GM12878 (cell line): ENCODE measurements at regions not wholly inside any gene's neighbourhood (a gene's known extent, or its start where the extent isn't known, plus 50 kb on each side); places are given as distances from the start of the nearest gene placed in this dataset.

Source experiments
- ATAC-seq: fragments of 200-7000 bp; cut with Tn5 transposase; 3 replicates; pipeline ENCODE4 v1.9.1; 2020; ENCODE audit warnings: mild to moderate bottlenecking, moderate library complexity
- BruUV-seq: library from RNA; stranded (reverse); fragments of 400-500 nt; replicated peaks from 2 replicates; lab custom pipeline; 2021; lab: Mats Ljungman, UMichigan
- CTCF ChIA-PET: fragments of 300-600 bp; sonication (Branson Sonifier 250); formaldehyde crosslinking; extraction: SDS; loops from one replicate; lab custom pipeline; 2021; ENCODE audit warnings: inconsistent platforms; lab: Yijun Ruan, JAX
- POLR2A ChIA-PET: fragments of 350-600 bp; formaldehyde crosslinking; extraction: SDS; loops from one replicate; lab custom pipeline; 2021; ENCODE audit warnings: inconsistent platforms; lab: Charles Lee
- RAD21 ChIA-PET: fragments of 300-600 bp; sonication (Branson Sonifier 250); formaldehyde crosslinking; loops from one replicate; lab custom pipeline; 2023; ENCODE audit warnings: antibody characterized with exemption; ENCODE audit not compliant: unreplicated experiment; lab: Charles Lee
- SMC1A ChIA-PET: fragments of 300-600 bp; sonication (Branson Sonifier 250); formaldehyde crosslinking; loops from one replicate; lab custom pipeline; 2023; ENCODE audit not compliant: unreplicated experiment, uncharacterized antibody; lab: Charles Lee
- DNase-seq: peaks from one replicate; pipeline ENCODE4 v3.0.0-alpha.2; 2011; ENCODE audit warnings: low read depth, low spot score
- FAIRE-seq: peaks from 3 replicates; lab custom pipeline; 2011; peaks lifted over from hg19 to GRCh38; lab: Jason Lieb, UNC
- H2AFZ ChIP-seq: 2 replicates; pipeline ENCODE4 v1.6.0; 2011; ENCODE audit warnings: low read depth, low read length, control low read depth; ENCODE audit not compliant: control insufficient read depth
- H3K27ac ChIP-seq: 2 replicates; pipeline ENCODE4 v1.5.1; 2011; ENCODE audit warnings: control low read depth; ENCODE audit not compliant: control insufficient read depth, insufficient read depth
- H3K27me3 ChIP-seq, 2 experiments: replicated peaks in 1 of 2; 2 replicates each; pipeline versions ENCODE4 v1.6.0 to v1.6.1; 2011; ENCODE audit warnings: low read length in 1 of 2; ENCODE audit not compliant: control insufficient read depth in 2 of 2, insufficient read depth in 2 of 2
- H3K36me3 ChIP-seq, 2 experiments: 2 replicates each; pipeline ENCODE4 v1.5.1; 2011; ENCODE audit warnings: low read length in 1 of 2; ENCODE audit not compliant: control insufficient read depth in 2 of 2, insufficient read depth in 2 of 2
- H3K4me1 ChIP-seq: 2 replicates; pipeline ENCODE4 v1.6.1; 2011; ENCODE audit warnings: mild to moderate bottlenecking, low read length, moderate library complexity, mixed read lengths; ENCODE audit not compliant: control insufficient read depth, insufficient read depth
- H3K4me2 ChIP-seq: 2 replicates; pipeline ENCODE4 v1.6.0; 2011; ENCODE audit warnings: control low read depth; ENCODE audit not compliant: control insufficient read depth, insufficient read depth
- H3K4me3 ChIP-seq: fragments of 200-600 bp; sonication (generic); 2 replicates; pipeline ENCODE4 v1.5.1; 2016
- H3K79me2 ChIP-seq: 2 replicates; pipeline ENCODE4 v1.6.0; 2011; ENCODE audit warnings: low read length; ENCODE audit not compliant: control insufficient read depth, insufficient read depth
- H3K9ac ChIP-seq: 2 replicates; pipeline ENCODE4 v1.8.0; 2011; ENCODE audit warnings: low read length, control low read depth, mixed read lengths; ENCODE audit not compliant: control insufficient read depth, insufficient read depth
- H3K9me3 ChIP-seq: replicated peaks from 3 replicates; pipeline ENCODE4 v1.5.1; 2011; ENCODE audit warnings: mild to moderate bottlenecking, low read length; ENCODE audit not compliant: control insufficient read depth, insufficient read depth
- H4K20me1 ChIP-seq: 2 replicates; pipeline ENCODE4 v1.6.0; 2011; ENCODE audit not compliant: control insufficient read depth, insufficient read depth
- ATF7 ChIP-seq: fragments of 450-650 bp; IDR thresholded peaks from 2 replicates; pipeline ENCODE4 v1.6.1; 2016; ENCODE audit warnings: low read depth, mild to moderate bottlenecking
- HDGF ChIP-seq: fragments of 450-650 bp; IDR thresholded peaks from 2 replicates; pipeline ENCODE4 v1.6.1; 2016; ENCODE audit warnings: antibody characterized with exemption
- NFYB ChIP-seq: IDR thresholded peaks from 2 replicates; pipeline ENCODE4 v1.6.1; 2011; ENCODE audit warnings: low read depth, mild to moderate bottlenecking, low read length, improper control_type of control experiment, moderate library complexity; ENCODE audit not compliant: insufficient read depth
- PAX5 ChIP-seq: IDR thresholded peaks from 2 replicates; pipeline ENCODE4 v1.6.1; 2011; ENCODE audit warnings: low read depth, low read length, borderline replicate concordance
- RCOR1 ChIP-seq: conservative IDR thresholded peaks from 2 replicates; pipeline ENCODE4 v1.6.1; 2012; ENCODE audit warnings: low read depth, low read length, improper control_type of control experiment
- RUNX3 ChIP-seq: IDR thresholded peaks from 2 replicates; pipeline ENCODE4 v1.6.1; 2012; ENCODE audit warnings: low read length, inconsistent platforms
- ZNF217 ChIP-seq: fragments of 450-650 bp; IDR thresholded peaks from 2 replicates; pipeline ENCODE4 v1.6.1; 2017; ENCODE audit warnings: antibody characterized with exemption, mild to moderate bottlenecking
- WGBS: methylation state at CpG from one replicate; pipeline ENCODE4 v1.1.6; 2016; ENCODE audit warnings: low lambda C conversion rate; ENCODE audit not compliant: insufficient replicate concordance, insufficient coverage; ENCODE audit errors: missing lambda C conversion rate; 5-methylcytosine and 5-hydroxymethylcytosine counted together
- in situ Hi-C: fragments of 300-500 bp; cut with MboI; formaldehyde crosslinking; loops from 9 replicates; pipeline ENCODE4 v1.14.3; 2018; ENCODE audit warnings: mixed read lengths
- intact Hi-C: fragments of 100-400 bp; cut with micrococcal nuclease; formaldehyde crosslinking; loops from one replicate; pipeline ENCODE4 v1.14.2; 2022; ENCODE audit not compliant: unreplicated experiment
- TF ChIP-seq, protein P1 (sequence below): fragments of 450-650 bp; formaldehyde crosslinking; IDR thresholded peaks from 2 replicates; pipeline ENCODE4 v1.4.0; 2022; ENCODE audit warnings: mild to moderate bottlenecking, moderate library complexity
- TF ChIP-seq, protein P2 (sequence below): IDR thresholded peaks from 2 replicates; pipeline ENCODE4 v1.6.1; 2012; ENCODE audit warnings: low read depth, low read length, improper control_type of control experiment
- TF ChIP-seq, protein P3 (sequence below): fragments of 450-650 bp; IDR thresholded peaks from 2 replicates; pipeline ENCODE4 v1.6.1; 2017; ENCODE audit warnings: antibody characterized with exemption, mild to moderate bottlenecking, moderate library complexity

DNA sequence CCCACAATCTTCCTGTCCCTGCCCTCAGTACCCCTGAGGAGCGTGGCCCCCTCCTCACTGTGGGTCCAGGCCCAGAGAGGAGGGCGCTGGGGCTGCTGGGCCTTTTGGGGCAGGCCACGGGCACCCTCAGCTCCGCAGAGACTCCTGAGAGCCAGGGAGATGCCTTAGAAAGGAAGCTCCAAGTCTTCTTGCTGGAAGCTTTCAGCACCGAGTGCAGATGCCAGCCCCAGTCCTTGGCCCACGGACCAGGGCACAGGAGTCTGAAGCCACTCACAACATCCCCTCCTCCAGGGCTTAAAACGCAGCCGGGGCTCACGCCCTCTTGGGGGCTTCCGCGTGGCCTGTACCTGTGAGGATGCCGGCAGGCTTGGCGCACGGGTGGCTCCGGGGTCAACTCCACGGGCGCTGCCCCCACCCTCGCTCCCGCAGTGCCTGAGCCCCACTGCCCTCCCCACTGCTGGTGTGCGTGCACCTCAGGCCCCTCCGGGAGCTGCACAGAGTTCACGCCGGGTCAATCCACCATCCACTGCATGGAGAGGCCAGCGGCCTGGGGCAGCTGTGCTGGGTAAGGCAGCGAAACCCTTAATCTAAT, 72.1 kb upstream of the CTDP1 start:
- ChIA-PET RAD21 (no interaction called here), POLR2A (interaction anchor here (2.0 kb wide), 1 partner anchor 18 kb away, joined by 5 read pairs; no protein-coding TSS in a partner anchor), SMC1A (no interaction called here), CTCF (no interaction called here)
- no peak overlapping the region for H3K27ac ChIP-seq
- H3K9me3 ChIP-seq: no peaks in the 10 kb centered on the region
- no peak overlapping the region for H3K4me2 ChIP-seq
- no peaks in the 10 kb centered on the region for H4K20me1 ChIP-seq
- H3K36me3 ChIP-seq: no peaks in the 10 kb centered on the region
- H3K4me1 ChIP-seq: no peaks in the 10 kb centered on the region
- no peaks in the 10 kb centered on the region; a peak in 1 of 4 replicates for H3K27me3 ChIP-seq
- BruUV-seq: no TSS peak
- DNase-seq (no peak), FAIRE-seq (no peak), ATAC-seq (no peak)
- no peaks in the 10 kb centered on the region for H3K79me2 ChIP-seq
- H3K4me3 ChIP-seq: no peak overlapping the region
- intact Hi-C loops (no loop called here), in situ Hi-C loops (no loop called here)
- no peak overlapping the region for H3K9ac ChIP-seq
- H2AFZ ChIP-seq: no peak overlapping the region
- 54% methylated on average over 20 of the region's 25 CpGs for whole genome bisulfite sequencing
- no peak for TF ChIP-seq ATF7

- in situ Hi-C loops: no loop called here
- TF ChIP-seq, protein P1, sequence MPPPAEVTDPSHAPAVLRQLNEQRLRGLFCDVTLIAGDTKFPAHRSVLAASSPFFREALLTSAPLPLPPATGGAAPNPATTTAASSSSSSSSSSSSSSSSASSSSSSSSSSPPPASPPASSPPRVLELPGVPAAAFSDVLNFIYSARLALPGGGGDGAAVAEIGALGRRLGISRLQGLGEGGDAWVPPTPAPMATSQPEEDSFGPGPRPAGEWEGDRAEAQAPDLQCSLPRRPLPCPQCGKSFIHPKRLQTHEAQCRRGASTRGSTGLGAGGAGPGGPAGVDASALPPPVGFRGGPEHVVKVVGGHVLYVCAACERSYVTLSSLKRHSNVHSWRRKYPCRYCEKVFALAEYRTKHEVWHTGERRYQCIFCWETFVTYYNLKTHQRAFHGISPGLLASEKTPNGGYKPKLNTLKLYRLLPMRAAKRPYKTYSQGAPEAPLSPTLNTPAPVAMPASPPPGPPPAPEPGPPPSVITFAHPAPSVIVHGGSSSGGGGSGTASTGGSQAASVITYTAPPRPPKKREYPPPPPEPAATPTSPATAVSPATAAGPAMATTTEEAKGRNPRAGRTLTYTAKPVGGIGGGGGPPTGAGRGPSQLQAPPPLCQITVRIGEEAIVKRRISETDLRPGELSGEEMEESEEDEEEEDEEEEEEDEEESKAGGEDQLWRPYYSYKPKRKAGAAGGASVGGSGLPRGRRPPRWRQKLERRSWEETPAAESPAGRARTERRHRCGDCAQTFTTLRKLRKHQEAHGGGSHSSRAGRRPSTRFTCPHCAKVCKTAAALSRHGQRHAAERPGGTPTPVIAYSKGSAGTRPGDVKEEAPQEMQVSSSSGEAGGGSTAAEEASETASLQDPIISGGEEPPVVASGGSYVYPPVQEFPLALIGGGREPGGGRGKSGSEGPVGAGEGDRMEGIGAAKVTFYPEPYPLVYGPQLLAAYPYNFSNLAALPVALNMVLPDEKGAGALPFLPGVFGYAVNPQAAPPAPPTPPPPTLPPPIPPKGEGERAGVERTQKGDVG (CRISPR knock-in tag): no peak
- TF ChIP-seq ZNF217 (no peak), PAX5 (no peak), NFYB (no peak), HDGF (no peak), RCOR1 (no peak), RUNX3 (no peak)
- TF ChIP-seq, protein P2, sequence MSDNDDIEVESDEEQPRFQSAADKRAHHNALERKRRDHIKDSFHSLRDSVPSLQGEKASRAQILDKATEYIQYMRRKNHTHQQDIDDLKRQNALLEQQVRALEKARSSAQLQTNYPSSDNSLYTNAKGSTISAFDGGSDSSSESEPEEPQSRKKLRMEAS: no peak
- TF ChIP-seq, protein P3, sequence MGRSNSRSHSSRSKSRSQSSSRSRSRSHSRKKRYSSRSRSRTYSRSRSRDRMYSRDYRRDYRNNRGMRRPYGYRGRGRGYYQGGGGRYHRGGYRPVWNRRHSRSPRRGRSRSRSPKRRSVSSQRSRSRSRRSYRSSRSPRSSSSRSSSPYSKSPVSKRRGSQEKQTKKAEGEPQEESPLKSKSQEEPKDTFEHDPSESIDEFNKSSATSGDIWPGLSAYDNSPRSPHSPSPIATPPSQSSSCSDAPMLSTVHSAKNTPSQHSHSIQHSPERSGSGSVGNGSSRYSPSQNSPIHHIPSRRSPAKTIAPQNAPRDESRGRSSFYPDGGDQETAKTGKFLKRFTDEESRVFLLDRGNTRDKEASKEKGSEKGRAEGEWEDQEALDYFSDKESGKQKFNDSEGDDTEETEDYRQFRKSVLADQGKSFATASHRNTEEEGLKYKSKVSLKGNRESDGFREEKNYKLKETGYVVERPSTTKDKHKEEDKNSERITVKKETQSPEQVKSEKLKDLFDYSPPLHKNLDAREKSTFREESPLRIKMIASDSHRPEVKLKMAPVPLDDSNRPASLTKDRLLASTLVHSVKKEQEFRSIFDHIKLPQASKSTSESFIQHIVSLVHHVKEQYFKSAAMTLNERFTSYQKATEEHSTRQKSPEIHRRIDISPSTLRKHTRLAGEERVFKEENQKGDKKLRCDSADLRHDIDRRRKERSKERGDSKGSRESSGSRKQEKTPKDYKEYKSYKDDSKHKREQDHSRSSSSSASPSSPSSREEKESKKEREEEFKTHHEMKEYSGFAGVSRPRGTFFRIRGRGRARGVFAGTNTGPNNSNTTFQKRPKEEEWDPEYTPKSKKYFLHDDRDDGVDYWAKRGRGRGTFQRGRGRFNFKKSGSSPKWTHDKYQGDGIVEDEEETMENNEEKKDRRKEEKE: no peak
Observed at GRCh38 chr18:79608069-79608468, 71.5 kb upstream of the CTDP1 start.

More at GRCh38 chr18:79608069-79608468, 71.5 kb upstream of the CTDP1 start:
- POLR2A ChIA-PET: interaction anchor here (2.0 kb wide), 1 partner anchor 17 kb away, joined by 5 read pairs; no protein-coding TSS in a partner anchor
- ATAC-seq (no peak), DNase-seq (no peak), FAIRE-seq (no peak)
- H3K79me2 ChIP-seq: no peaks in the 10 kb centered on the region
- intact Hi-C loops: no loop called here
- H3K36me3 ChIP-seq: no peaks in the 10 kb centered on the region
- no peaks in the 10 kb centered on the region for H4K20me1 ChIP-seq
- SMC1A ChIA-PET: interaction anchor here (1.4 kb wide), 1 partner anchor 17 kb away, joined by 3 read pairs; no protein-coding TSS in a partner anchor
- 60% methylated on average over 9 of the region's 9 CpGs for WGBS
- CTCF ChIA-PET: no interaction called here
- RAD21 ChIA-PET: no interaction called here
- H2AFZ ChIP-seq: no peak overlapping the region
- H3K9me3 ChIP-seq: no peaks in the 10 kb centered on the region
- no peak overlapping the region for H3K27ac ChIP-seq
- H3K9ac ChIP-seq: no peak overlapping the region
- no peaks in the 10 kb centered on the region; a peak in 1 of 4 replicates for H3K27me3 ChIP-seq
- BruUV-seq: no TSS peak
- no peak overlapping the region for H3K4me2 ChIP-seq
- no peak overlapping the region for H3K4me3 ChIP-seq
- H3K4me1 ChIP-seq: no peaks in the 10 kb centered on the region
